IMR-90 (cell line): ENCODE measurements at regions not wholly inside any gene's neighbourhood (a gene's known extent, or its start where the extent isn't known, plus 50 kb on each side); places are given as distances from the start of the nearest gene placed in this dataset.

Source experiments
- ATAC-seq: fragments of 200-7000 bp; cut with Tn5 transposase; 2 replicates; pipeline ENCODE4 v1.9.1; 2020; ENCODE audit warnings: low read depth, mild to moderate bottlenecking, moderate library complexity
- BruUV-seq: library from RNA; stranded (reverse); fragments of 400-500 nt; replicated peaks from 2 replicates; lab custom pipeline; 2021; lab: Mats Ljungman, UMichigan
- CTCF ChIA-PET: fragments of 300-600 bp; formaldehyde crosslinking; extraction: SDS; loops from one replicate; lab custom pipeline; 2021; ENCODE audit warnings: antibody characterized with exemption; lab: Yijun Ruan, JAX
- POLR2A ChIA-PET: fragments of 300-600 bp; sonication (Branson Sonifier 250); formaldehyde crosslinking; loops from one replicate; lab custom pipeline; 2022; ENCODE audit warnings: antibody characterized with exemption; ENCODE audit not compliant: unreplicated experiment; lab: Charles Lee
- DNase-seq: peaks from one replicate; pipeline ENCODE4 v3.0.0; 2013
- H2AFZ ChIP-seq: replicated peaks from 2 replicates; pipeline ENCODE3; 2013; ENCODE audit warnings: low read length, mild to moderate bottlenecking; ENCODE audit not compliant: poor library complexity
- H2AK5ac ChIP-seq: 2 replicates; pipeline ENCODE4 v1.6.1; 2013; ENCODE audit warnings: low read depth, low read length, inconsistent platforms
- H2AK9ac ChIP-seq: replicated peaks from 2 replicates; pipeline ENCODE3; 2013; ENCODE audit warnings: mild to moderate bottlenecking, low read depth, low read length, moderate library complexity; ENCODE audit not compliant: poor library complexity
- H2BK120ac ChIP-seq: 2 replicates; pipeline ENCODE4 v1.6.1; 2013; ENCODE audit warnings: low read depth, low read length, inconsistent platforms
- H2BK15ac ChIP-seq: 3 replicates; pipeline ENCODE4 v1.6.1; 2013; ENCODE audit warnings: low read depth, low read length, inconsistent platforms
- H2BK20ac ChIP-seq: 2 replicates; pipeline ENCODE4 v1.6.1; 2013; ENCODE audit warnings: low read depth, mild to moderate bottlenecking, inconsistent platforms, low read length, moderate library complexity
- H2BK5ac ChIP-seq: 2 replicates; pipeline ENCODE4 v1.6.1; 2013; ENCODE audit warnings: mild to moderate bottlenecking, low read depth, low read length, inconsistent platforms; ENCODE audit not compliant: poor library complexity, severe bottlenecking
- H3K14ac ChIP-seq: replicated peaks from 2 replicates; pipeline ENCODE4 v1.6.1; 2013; ENCODE audit warnings: low read depth, low read length, inconsistent platforms
- H3K18ac ChIP-seq: 2 replicates; pipeline ENCODE4 v1.6.1; 2013; ENCODE audit warnings: low read depth, low read length, control low read depth
- H3K23ac ChIP-seq: 2 replicates; pipeline ENCODE4 v1.6.1; 2013; ENCODE audit warnings: low read depth, low read length, inconsistent platforms
- H3K27ac ChIP-seq: 2 replicates; pipeline ENCODE4 v1.5.1; 2013; ENCODE audit warnings: mild to moderate bottlenecking, control low read depth, low read length; ENCODE audit not compliant: insufficient read depth
- H3K27me3 ChIP-seq: 2 replicates; pipeline ENCODE4 v1.6.1; 2013; ENCODE audit warnings: low read length; ENCODE audit not compliant: control insufficient read depth, insufficient read depth
- H3K36me3 ChIP-seq: 2 replicates; pipeline ENCODE4 v1.6.1; 2013; ENCODE audit warnings: low read length, mixed read lengths; ENCODE audit not compliant: control insufficient read depth, insufficient read depth
- H3K4ac ChIP-seq: 2 replicates; pipeline ENCODE4 v1.6.1; 2013; ENCODE audit warnings: low read depth, low read length, inconsistent platforms
- H3K4me1 ChIP-seq: 2 replicates; pipeline ENCODE4 v1.6.1; 2013; ENCODE audit warnings: low read length, mixed read lengths; ENCODE audit not compliant: control insufficient read depth, insufficient read depth
- H3K4me2 ChIP-seq: 2 replicates; pipeline ENCODE4 v1.6.1; 2013; ENCODE audit warnings: low read depth, mild to moderate bottlenecking, control low read depth, low read length, moderate library complexity
- H3K4me3 ChIP-seq: 2 replicates; pipeline ENCODE4 v1.5.1; 2013; ENCODE audit warnings: low read depth, mild to moderate bottlenecking, control low read depth, low read length, moderate library complexity; ENCODE audit not compliant: insufficient read depth
- H3K56ac ChIP-seq: 2 replicates; pipeline ENCODE4 v1.6.1; 2013; ENCODE audit warnings: low read length, inconsistent platforms; ENCODE audit not compliant: insufficient read depth; ENCODE audit errors: extremely low read depth
- H3K79me1 ChIP-seq, 2 experiments: 2 replicates each; pipeline ENCODE4 v1.6.1; 2013; ENCODE audit warnings: low read length in 2 of 2, inconsistent platforms in 1 of 2, low read depth in 1 of 2
- H3K9ac ChIP-seq: 2 replicates; pipeline ENCODE4 v1.6.1; 2013; ENCODE audit warnings: low read depth, low read length, control low read depth
- H3K9me1 ChIP-seq: 2 replicates; pipeline ENCODE4 v1.6.1; 2013; ENCODE audit warnings: low read length, inconsistent platforms; ENCODE audit not compliant: insufficient read depth
- H3K9me3 ChIP-seq: 2 replicates; pipeline ENCODE4 v1.6.1; 2013; ENCODE audit warnings: low read length; ENCODE audit not compliant: control insufficient read depth, insufficient read depth
- H4K20me1 ChIP-seq: 2 replicates; pipeline ENCODE4 v1.6.1; 2013; ENCODE audit warnings: low read length, inconsistent platforms; ENCODE audit not compliant: insufficient read depth
- H4K5ac ChIP-seq: 2 replicates; pipeline ENCODE4 v1.6.1; 2013; ENCODE audit warnings: mild to moderate bottlenecking, low read depth, low read length, control low read depth
- H4K8ac ChIP-seq, 2 experiments: 2 replicates each; pipeline ENCODE4 v1.6.1; 2013; ENCODE audit warnings: low read depth in 2 of 2, low read length in 2 of 2, control low read depth in 1 of 2, inconsistent platforms in 1 of 2
- H4K91ac ChIP-seq: 2 replicates; pipeline ENCODE4 v1.6.1; 2013; ENCODE audit warnings: low read depth, low read length, inconsistent platforms; ENCODE audit not compliant: insufficient read depth
- BHLHE40 ChIP-seq: fragments of 150-350 bp; IDR thresholded peaks from 2 replicates; pipeline ENCODE4 v1.6.1; 2016; ENCODE audit warnings: mild to moderate bottlenecking, low read depth, low read length
- CEBPB ChIP-seq: IDR thresholded peaks from 2 replicates; pipeline ENCODE4 v1.6.1; 2012; ENCODE audit warnings: low read depth, low read length, improper control_type of control experiment
- CHD1 ChIP-seq: IDR thresholded peaks from 2 replicates; pipeline ENCODE4 v1.6.1; 2012; ENCODE audit warnings: low read depth, low read length, improper control_type of control experiment
- FOS ChIP-seq: fragments of 150-350 bp; IDR thresholded peaks from 2 replicates; pipeline ENCODE4 v1.6.1; 2016; ENCODE audit warnings: low read depth, low read length
- MAFK ChIP-seq: IDR thresholded peaks from 2 replicates; pipeline ENCODE4 v1.6.1; 2012; ENCODE audit warnings: low read depth, low read length, improper control_type of control experiment
- MAZ ChIP-seq: IDR thresholded peaks from 2 replicates; pipeline ENCODE4 v1.6.1; 2012; ENCODE audit warnings: low read depth, mild to moderate bottlenecking, low read length, improper control_type of control experiment, moderate library complexity, borderline replicate concordance
- MXI1 ChIP-seq: IDR thresholded peaks from 2 replicates; pipeline ENCODE4 v1.6.1; 2012; ENCODE audit warnings: low read depth, mild to moderate bottlenecking, low read length, moderate library complexity, borderline replicate concordance
- NFE2L2 ChIP-seq: fragments of 150-350 bp; IDR thresholded peaks from 2 replicates; pipeline ENCODE4 v1.6.1; 2016; ENCODE audit warnings: low read depth, mild to moderate bottlenecking, low read length
- POLR2A ChIP-seq: IDR thresholded peaks from 2 replicates; pipeline ENCODE4 v1.6.1; 2012; ENCODE audit warnings: mild to moderate bottlenecking, low read depth, low read length
- RAD21 ChIP-seq: IDR thresholded peaks from 2 replicates; pipeline ENCODE4 v1.6.1; 2012; ENCODE audit warnings: low read length, improper control_type of control experiment
- RCOR1 ChIP-seq: IDR thresholded peaks from 2 replicates; pipeline ENCODE4 v1.6.1; 2012; ENCODE audit warnings: mild to moderate bottlenecking, low read length, improper control_type of control experiment; ENCODE audit not compliant: insufficient replicate concordance
- RFX5 ChIP-seq: IDR thresholded peaks from 2 replicates; pipeline ENCODE4 v1.8.0; 2012; ENCODE audit warnings: low read depth, mild to moderate bottlenecking, low read length, moderate library complexity
- SMC3 ChIP-seq: fragments of 150-350 bp; IDR thresholded peaks from 2 replicates; pipeline ENCODE4 v1.6.1; 2016; ENCODE audit warnings: low read depth, mild to moderate bottlenecking, antibody characterized with exemption, low read length, moderate library complexity
- WGBS, 2 experiments: methylation state at CpG; one replicate each; pipeline versions ENCODE4 v1.1.5 to v1.1.7; 2013; ENCODE audit warnings: missing lambda C conversion rate in 2 of 2; ENCODE audit not compliant: insufficient read length in 1 of 2; ENCODE audit errors: extremely low coverage in 2 of 2; 5-methylcytosine and 5-hydroxymethylcytosine counted together
- dilution Hi-C: fragments of 300-500 bp; cut with HindIII; formaldehyde crosslinking; loops from one replicate; pipeline ENCODE4 v1.14.3; 2018; ENCODE audit warnings: low sequenced_read_pairs; ENCODE audit not compliant: unreplicated experiment
- in situ Hi-C: fragments of 300-500 bp; cut with MboI; formaldehyde crosslinking; loops from 3 replicates; pipeline ENCODE4 v1.14.3; 2019; ENCODE audit warnings: low sequenced_read_pairs, inconsistent platforms, mixed read lengths
- intact Hi-C: fragments of 100-400 bp; cut with micrococcal nuclease; formaldehyde crosslinking; loops from 2 replicates; pipeline ENCODE4 v1.10.0; 2022
- TF ChIP-seq, protein P1 (sequence below): fragments of 150-350 bp; IDR thresholded peaks from 2 replicates; pipeline ENCODE4 v1.6.1; 2016; ENCODE audit warnings: low read depth, mild to moderate bottlenecking, low read length, moderate library complexity, borderline replicate concordance
- TF ChIP-seq, protein P2 (sequence below): fragments of 150-350 bp; IDR thresholded peaks from 2 replicates; pipeline ENCODE4 v1.6.1; 2017; ENCODE audit warnings: mild to moderate bottlenecking, antibody characterized with exemption, low read length, low read depth
- TF ChIP-seq, protein P3 (sequence below): conservative IDR thresholded peaks from 2 replicates; pipeline ENCODE4 v1.5.1; 2012; ENCODE audit warnings: mild to moderate bottlenecking, low read depth, low read length, improper control_type of control experiment

DNA sequence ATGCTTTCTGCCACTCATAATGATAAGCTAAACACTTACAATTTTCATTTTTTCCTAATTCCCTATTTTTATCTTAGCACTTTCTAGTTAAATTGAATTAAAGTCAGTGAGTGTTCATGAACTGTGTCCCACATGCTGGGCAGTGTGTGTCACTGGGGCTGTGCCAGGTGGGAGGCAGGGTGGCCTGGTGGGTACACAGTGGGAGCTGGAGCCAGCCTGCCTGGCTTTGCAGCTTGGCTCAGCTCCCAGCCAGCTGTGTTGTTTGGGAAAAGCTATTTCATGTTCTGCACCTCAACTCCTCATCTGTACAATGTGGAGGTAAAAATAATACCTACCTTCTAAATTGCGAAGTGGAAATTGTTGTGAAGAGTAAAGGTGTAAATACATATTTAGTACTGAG is 238.4 kb downstream of the PLA2G4A start:
- Histone ChIP-seq H4K5ac (no peak overlapping the region), H4K8ac (no peak overlapping the region), H3K79me1 (no peaks in the 10 kb centered on the region), H2BK15ac (no peak overlapping the region), H3K14ac (no peak overlapping the region), H2AK9ac (no peak overlapping the region), H3K9me1 (no peaks in the 10 kb centered on the region), H3K27me3 (no peaks in the 10 kb centered on the region), H3K4me2 (no peak overlapping the region), H4K91ac (no peak overlapping the region), H3K4me3 (no peak overlapping the region), H2AFZ (no peak overlapping the region), H2BK120ac (no peak overlapping the region), H3K18ac (no peak overlapping the region), H3K4ac (no peak overlapping the region), H2BK5ac (no peak overlapping the region), H4K20me1 (no peaks in the 10 kb centered on the region), H3K9me3 (no peaks in the 10 kb centered on the region), H3K36me3 (no peaks in the 10 kb centered on the region), H3K9ac (no peak overlapping the region), H2AK5ac (no peak overlapping the region), H2BK20ac (no peak overlapping the region), H3K56ac (no peak overlapping the region), H3K4me1 (no peaks in the 10 kb centered on the region), H3K27ac (no peak overlapping the region), H3K23ac (no peak overlapping the region)
- TF ChIP-seq RAD21 (no peak), RCOR1 (no peak), MAFK (no peak), MAZ (no peak), FOS (no peak), BHLHE40 (no peak), POLR2A (no peak), CHD1 (no peak), NFE2L2 (no peak), RFX5 (no peak), MXI1 (no peak), CEBPB (no peak), SMC3 (no peak)
- TF ChIP-seq, protein P1, sequence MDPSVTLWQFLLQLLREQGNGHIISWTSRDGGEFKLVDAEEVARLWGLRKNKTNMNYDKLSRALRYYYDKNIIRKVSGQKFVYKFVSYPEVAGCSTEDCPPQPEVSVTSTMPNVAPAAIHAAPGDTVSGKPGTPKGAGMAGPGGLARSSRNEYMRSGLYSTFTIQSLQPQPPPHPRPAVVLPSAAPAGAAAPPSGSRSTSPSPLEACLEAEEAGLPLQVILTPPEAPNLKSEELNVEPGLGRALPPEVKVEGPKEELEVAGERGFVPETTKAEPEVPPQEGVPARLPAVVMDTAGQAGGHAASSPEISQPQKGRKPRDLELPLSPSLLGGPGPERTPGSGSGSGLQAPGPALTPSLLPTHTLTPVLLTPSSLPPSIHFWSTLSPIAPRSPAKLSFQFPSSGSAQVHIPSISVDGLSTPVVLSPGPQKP: no peak
- TF ChIP-seq, protein P2, sequence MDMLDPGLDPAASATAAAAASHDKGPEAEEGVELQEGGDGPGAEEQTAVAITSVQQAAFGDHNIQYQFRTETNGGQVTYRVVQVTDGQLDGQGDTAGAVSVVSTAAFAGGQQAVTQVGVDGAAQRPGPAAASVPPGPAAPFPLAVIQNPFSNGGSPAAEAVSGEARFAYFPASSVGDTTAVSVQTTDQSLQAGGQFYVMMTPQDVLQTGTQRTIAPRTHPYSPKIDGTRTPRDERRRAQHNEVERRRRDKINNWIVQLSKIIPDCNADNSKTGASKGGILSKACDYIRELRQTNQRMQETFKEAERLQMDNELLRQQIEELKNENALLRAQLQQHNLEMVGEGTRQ: no peak
- TF ChIP-seq, protein P3, sequence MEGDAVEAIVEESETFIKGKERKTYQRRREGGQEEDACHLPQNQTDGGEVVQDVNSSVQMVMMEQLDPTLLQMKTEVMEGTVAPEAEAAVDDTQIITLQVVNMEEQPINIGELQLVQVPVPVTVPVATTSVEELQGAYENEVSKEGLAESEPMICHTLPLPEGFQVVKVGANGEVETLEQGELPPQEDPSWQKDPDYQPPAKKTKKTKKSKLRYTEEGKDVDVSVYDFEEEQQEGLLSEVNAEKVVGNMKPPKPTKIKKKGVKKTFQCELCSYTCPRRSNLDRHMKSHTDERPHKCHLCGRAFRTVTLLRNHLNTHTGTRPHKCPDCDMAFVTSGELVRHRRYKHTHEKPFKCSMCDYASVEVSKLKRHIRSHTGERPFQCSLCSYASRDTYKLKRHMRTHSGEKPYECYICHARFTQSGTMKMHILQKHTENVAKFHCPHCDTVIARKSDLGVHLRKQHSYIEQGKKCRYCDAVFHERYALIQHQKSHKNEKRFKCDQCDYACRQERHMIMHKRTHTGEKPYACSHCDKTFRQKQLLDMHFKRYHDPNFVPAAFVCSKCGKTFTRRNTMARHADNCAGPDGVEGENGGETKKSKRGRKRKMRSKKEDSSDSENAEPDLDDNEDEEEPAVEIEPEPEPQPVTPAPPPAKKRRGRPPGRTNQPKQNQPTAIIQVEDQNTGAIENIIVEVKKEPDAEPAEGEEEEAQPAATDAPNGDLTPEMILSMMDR: no peak
- no CpG with 5 or more reads among the region's 1 CpG for WGBS, 2 experiments
- POLR2A ChIA-PET: no interaction called here
- no peak for DNase-seq
- dilution Hi-C loops (no loop called here), intact Hi-C loops (no loop called here), in situ Hi-C loops (no loop called here)
- BruUV-seq: no TSS peak
- CTCF ChIA-PET: interaction anchor here (0.7 kb wide), 1 partner anchor 333 kb away, joined by 3 read pairs; no protein-coding TSS in a partner anchor
- ATAC-seq: no peak
